Smooth muscle cell (in vitro differentiated cells): ENCODE measurements at regions not wholly inside any gene's neighbourhood (a gene's known extent, or its start where the extent isn't known, plus 50 kb on each side); places are given as distances from the start of the nearest gene placed in this dataset.

Experiments
- DNase-seq: peaks from one replicate; lab custom pipeline; 2025; ENCODE audit not compliant: unreplicated experiment; lab: John Stamatoyannopoulos, UW
- H2AFZ ChIP-seq: fragments of 200-600 bp; sonication (generic); 2 replicates; pipeline ENCODE4 v1.6.0; 2016; ENCODE audit warnings: antibody characterized with exemption, low read depth, mild to moderate bottlenecking
- H3F3A ChIP-seq: fragments of 200-600 bp; sonication (generic); 2 replicates; pipeline ENCODE4 v1.6.0; 2017; ENCODE audit warnings: antibody characterized with exemption, low read depth
- H3K27ac ChIP-seq: fragments of 200-600 bp; sonication (generic); 2 replicates; pipeline ENCODE4 v1.5.1; 2016; ENCODE audit warnings: low read depth, mild to moderate bottlenecking
- H3K27me3 ChIP-seq: fragments of 200-600 bp; sonication (generic); 2 replicates; pipeline ENCODE4 v1.6.1; 2016; ENCODE audit warnings: low read depth, mild to moderate bottlenecking
- H3K36me3 ChIP-seq: fragments of 200-600 bp; sonication (generic); 2 replicates; pipeline ENCODE4 v1.5.1; 2016; ENCODE audit warnings: low read depth
- H3K4me1 ChIP-seq: fragments of 200-600 bp; sonication (generic); 2 replicates; pipeline ENCODE4 v1.5.1; 2016; ENCODE audit warnings: low read depth
- H3K4me2 ChIP-seq: fragments of 200-600 bp; sonication (generic); 2 replicates; pipeline ENCODE4 v1.6.0; 2016; ENCODE audit warnings: mild to moderate bottlenecking
- H3K4me3 ChIP-seq: fragments of 200-600 bp; sonication (generic); 2 replicates; pipeline ENCODE4 v1.5.1; 2016; ENCODE audit warnings: mild to moderate bottlenecking
- H3K79me2 ChIP-seq: fragments of 200-600 bp; sonication (generic); 2 replicates; pipeline ENCODE4 v1.6.0; 2016; ENCODE audit warnings: low read depth, mild to moderate bottlenecking
- H3K9ac ChIP-seq: fragments of 200-600 bp; sonication (generic); 2 replicates; pipeline ENCODE4 v1.6.0; 2016; ENCODE audit warnings: low read depth
- H3K9me3 ChIP-seq: fragments of 200-600 bp; sonication (generic); replicated peaks from 2 replicates; pipeline ENCODE4 v1.5.1; 2016; ENCODE audit warnings: low read depth
- H4K20me1 ChIP-seq: fragments of 200-600 bp; sonication (generic); 2 replicates; pipeline ENCODE4 v1.6.0; 2016; ENCODE audit warnings: low read depth
- WGBS: methylation state at CpG from one replicate; pipeline ENCODE4 v1.1.7; 2016; ENCODE audit warnings: low lambda C conversion rate; 5-methylcytosine and 5-hydroxymethylcytosine counted together
- TF ChIP-seq, protein P1 (sequence below): fragments of 200-600 bp; sonication (generic); IDR thresholded peaks from 2 replicates; pipeline ENCODE4 v1.5.1; 2017; ENCODE audit warnings: borderline replicate concordance, mild to moderate bottlenecking, antibody characterized with exemption; ENCODE audit not compliant: insufficient read depth, poor library complexity, severe bottlenecking

GRCh38 chr13:29901710-29902631 is 51.6 kb upstream of the UBL3 start:
- peaks cover 7% of the 10 kb centered on the region for H3K4me1 ChIP-seq
- H2AFZ ChIP-seq: no peak overlapping the region
- H3K4me3 ChIP-seq: peak overlapping the region; percentile 15
- TF ChIP-seq, protein P1, sequence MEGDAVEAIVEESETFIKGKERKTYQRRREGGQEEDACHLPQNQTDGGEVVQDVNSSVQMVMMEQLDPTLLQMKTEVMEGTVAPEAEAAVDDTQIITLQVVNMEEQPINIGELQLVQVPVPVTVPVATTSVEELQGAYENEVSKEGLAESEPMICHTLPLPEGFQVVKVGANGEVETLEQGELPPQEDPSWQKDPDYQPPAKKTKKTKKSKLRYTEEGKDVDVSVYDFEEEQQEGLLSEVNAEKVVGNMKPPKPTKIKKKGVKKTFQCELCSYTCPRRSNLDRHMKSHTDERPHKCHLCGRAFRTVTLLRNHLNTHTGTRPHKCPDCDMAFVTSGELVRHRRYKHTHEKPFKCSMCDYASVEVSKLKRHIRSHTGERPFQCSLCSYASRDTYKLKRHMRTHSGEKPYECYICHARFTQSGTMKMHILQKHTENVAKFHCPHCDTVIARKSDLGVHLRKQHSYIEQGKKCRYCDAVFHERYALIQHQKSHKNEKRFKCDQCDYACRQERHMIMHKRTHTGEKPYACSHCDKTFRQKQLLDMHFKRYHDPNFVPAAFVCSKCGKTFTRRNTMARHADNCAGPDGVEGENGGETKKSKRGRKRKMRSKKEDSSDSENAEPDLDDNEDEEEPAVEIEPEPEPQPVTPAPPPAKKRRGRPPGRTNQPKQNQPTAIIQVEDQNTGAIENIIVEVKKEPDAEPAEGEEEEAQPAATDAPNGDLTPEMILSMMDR: no peak
- H3K36me3 ChIP-seq: no peaks in the 10 kb centered on the region
- no peaks in the 10 kb centered on the region for H3K9me3 ChIP-seq
- 17% methylated on average over 11 of the region's 11 CpGs for WGBS
- H3K79me2 ChIP-seq: no peaks in the 10 kb centered on the region
- H3F3A ChIP-seq: peaks cover 4% of the 10 kb centered on the region
- H3K4me2 ChIP-seq: peak overlapping the region; percentile 73
- DNase-seq: no peak
- peak overlapping the region; percentile 77 for H3K9ac ChIP-seq
- no peaks in the 10 kb centered on the region for H4K20me1 ChIP-seq
- peak overlapping the region; percentile 90 for H3K27ac ChIP-seq
- H3K27me3 ChIP-seq: no peaks in the 10 kb centered on the region
